ENCODE measurements at regions not wholly inside any gene's neighbourhood (a gene's known extent, or its start where the extent isn't known, plus 50 kb on each side); places are given as distances from the start of the nearest gene placed in this dataset.

DNA sequence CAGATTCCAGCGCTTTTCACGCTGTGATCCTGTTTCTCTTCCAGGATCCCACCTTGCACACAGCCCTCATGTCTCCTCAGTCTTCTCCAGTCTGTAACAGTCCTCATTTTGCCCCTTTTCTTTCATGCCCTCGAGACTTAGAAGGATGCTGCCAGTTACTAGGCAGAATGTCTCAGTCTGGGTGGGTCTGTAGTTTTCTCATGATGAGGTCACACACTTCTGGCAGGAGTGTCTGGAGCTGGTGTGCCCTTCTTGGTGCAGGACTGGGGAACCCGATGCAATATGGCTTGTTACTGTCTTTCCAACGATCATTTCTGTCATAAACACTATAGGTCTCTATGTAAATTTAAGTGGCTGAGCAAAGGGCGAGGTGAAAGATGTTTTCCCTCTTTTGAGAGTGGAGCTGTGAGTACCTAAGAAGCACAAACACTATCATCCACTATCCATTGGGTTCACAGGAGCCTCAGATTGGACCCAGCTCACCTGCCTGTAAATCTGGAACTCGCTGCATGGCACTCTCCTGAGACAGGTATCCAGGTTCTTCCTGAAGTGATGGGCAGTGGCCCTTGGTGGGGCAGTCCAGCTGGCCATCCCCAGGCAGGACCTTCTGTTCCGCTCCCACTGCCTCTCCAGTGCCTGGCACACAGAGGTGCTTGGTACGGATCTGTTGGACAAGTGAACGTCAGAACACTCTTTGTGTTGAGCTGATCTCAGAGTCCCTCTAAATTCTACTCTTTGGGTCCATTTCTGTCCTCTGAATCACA lies 64.3 kb upstream of the ZNF32 start:
- DNase-seq (ENCODE audit: low read depth in 2 of 2): no peak
- no peak overlapping the region for H3K4me3 ChIP-seq (replicated peaks in 1 of 2; ENCODE audit: low read depth in 2 of 2, low read length in 2 of 2)
- TF ChIP-seq, protein P1, sequence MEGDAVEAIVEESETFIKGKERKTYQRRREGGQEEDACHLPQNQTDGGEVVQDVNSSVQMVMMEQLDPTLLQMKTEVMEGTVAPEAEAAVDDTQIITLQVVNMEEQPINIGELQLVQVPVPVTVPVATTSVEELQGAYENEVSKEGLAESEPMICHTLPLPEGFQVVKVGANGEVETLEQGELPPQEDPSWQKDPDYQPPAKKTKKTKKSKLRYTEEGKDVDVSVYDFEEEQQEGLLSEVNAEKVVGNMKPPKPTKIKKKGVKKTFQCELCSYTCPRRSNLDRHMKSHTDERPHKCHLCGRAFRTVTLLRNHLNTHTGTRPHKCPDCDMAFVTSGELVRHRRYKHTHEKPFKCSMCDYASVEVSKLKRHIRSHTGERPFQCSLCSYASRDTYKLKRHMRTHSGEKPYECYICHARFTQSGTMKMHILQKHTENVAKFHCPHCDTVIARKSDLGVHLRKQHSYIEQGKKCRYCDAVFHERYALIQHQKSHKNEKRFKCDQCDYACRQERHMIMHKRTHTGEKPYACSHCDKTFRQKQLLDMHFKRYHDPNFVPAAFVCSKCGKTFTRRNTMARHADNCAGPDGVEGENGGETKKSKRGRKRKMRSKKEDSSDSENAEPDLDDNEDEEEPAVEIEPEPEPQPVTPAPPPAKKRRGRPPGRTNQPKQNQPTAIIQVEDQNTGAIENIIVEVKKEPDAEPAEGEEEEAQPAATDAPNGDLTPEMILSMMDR (IDR thresholded peaks at IDR 0.05; ENCODE audit: low read depth, low read length): no peak

DNA sequence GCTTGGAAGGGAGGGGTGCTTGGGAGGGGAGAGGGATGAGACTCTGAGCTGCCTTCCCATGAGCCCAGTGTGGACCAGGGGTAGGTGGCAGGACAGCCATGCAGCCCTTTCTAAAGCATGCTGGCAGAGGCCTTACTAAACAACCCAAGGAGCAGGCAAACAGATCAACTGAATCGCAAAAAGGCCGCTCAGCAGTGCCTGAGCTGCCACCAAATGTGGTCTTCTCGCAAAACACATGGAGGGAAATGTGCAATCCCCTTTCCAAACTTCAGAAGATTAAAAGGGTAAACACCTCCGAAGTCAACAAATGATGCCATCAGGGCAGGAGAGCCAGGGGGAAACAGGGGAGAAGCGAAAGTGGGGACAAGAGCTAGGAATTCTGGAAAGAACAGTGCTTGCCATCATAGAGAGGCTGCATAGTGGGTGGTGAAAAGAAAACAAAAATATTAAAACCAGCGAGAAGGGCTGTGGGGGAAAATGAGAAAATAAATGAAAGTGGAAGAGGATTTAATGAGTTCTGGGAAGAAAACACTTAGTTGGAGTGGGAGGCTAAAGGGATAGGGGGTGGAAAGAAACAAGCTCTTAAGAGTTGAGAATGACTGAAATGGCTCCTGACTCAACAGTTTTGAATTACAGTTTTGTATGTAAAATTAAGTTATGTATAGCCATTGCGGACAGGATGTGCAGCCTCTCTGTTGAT lies 62.2 kb upstream of the ZNF32 start:
- no peak overlapping the region for H3K4me3 ChIP-seq (replicated peaks in 1 of 2; ENCODE audit: low read depth in 2 of 2, low read length in 2 of 2)
- TF ChIP-seq, protein P1 (IDR thresholded peaks at IDR 0.05; ENCODE audit: low read depth, low read length): no peak
- no peak for DNase-seq (ENCODE audit: low read depth in 2 of 2)

DNA sequence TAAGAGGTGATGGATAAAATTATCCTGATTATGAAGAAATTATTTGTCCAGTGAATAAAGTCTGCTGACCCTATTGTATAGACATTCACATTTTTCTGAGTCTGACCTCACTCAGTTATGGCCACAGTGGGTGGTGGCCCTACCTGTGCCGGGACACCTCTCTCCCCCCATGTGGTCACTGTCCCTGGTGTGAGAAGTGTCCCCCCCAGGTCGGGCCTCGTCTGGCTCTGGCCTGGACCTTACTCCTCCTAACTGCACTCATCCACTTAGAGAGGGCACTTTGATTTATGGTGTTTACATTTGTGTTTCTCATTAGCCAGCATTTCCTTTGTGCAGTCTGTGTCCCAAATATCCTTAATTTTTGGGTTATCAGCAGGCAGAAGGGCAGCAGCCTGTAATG lies 59.6 kb upstream of the ZNF32 start:
- DNase-seq (ENCODE audit: low read depth in 2 of 2): no peak
- TF ChIP-seq, protein P1 (IDR thresholded peaks at IDR 0.05; ENCODE audit: low read depth, low read length): no peak
- no peak overlapping the region for H3K4me3 ChIP-seq (replicated peaks in 1 of 2; ENCODE audit: low read depth in 2 of 2, low read length in 2 of 2)

DNA sequence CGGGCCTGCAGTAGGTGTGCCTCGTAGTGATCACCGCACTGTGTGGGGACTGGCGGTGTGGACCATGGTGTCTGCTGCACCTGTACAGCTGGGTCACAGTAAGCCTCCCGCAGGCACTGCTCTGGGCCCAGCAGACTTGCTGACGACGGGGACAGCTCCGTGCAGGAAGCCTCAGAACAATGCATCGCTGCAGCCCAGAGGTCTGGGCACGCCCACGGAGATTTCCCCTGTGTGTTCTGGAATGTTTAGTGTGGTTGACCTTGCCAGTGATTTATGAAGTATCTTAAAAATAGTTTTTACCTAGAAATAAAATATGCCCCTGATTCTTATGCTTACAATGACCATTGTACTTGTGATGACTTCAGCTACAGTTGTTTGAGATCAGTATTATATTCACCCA lies 59.1 kb upstream of the ZNF32 start:
- peak; percentile 63 to 81 for DNase-seq (ENCODE audit: low read depth in 2 of 2)
- TF ChIP-seq, protein P1 (IDR thresholded peaks at IDR 0.05; ENCODE audit: low read depth, low read length): no peak
- H3K4me3 ChIP-seq (replicated peaks in 1 of 2; ENCODE audit: low read depth in 2 of 2, low read length in 2 of 2): no peak overlapping the region

DNA sequence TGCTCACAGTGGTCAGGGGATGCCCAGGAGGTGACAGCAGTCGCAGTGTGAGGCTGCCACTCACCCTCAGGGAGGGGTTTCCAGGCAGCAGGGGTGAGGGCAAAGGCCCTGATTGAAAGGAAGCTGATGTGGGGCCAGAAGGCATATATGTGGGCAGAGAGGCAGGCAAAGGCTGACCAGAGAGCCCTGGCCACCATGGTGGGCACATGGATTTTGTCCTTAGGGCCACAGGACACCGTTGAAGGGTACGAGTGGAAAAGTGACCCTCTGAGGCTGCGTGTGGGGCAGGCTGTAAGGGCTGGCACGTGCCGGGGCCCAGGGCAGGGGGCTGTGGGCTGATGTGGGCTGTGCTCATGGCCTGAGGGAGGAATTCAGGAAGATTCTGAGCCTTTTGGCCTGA lies 57.5 kb upstream of the ZNF32 start:
- TF ChIP-seq, protein P1 (IDR thresholded peaks at IDR 0.05; ENCODE audit: low read depth, low read length): no peak
- DNase-seq (ENCODE audit: low read depth in 2 of 2): no peak
- H3K4me3 ChIP-seq (replicated peaks in 1 of 2; ENCODE audit: low read depth in 2 of 2, low read length in 2 of 2): no peak overlapping the region

DNA sequence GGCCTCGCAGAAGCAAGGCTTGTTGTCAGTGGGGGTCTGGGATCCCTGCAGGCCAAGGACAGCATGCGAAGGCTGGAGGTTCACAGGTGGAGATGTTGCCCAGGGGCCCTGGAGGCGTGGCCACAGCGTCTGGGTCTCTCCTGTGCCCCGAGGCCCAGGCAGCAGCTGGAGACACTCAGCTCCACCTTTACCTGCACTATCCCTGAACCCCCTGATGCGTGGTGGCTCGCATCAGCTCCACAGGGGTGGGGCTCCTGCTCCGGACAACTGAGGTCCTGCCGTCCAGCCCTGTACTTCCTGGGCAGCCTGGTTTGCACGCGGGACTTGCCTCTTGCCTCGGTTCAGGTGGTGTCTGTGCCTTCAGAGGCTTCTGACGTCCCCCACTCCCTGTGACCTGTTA lies 54.6 kb upstream of the ZNF32 start:
- H3K4me3 ChIP-seq (replicated peaks in 1 of 2; ENCODE audit: low read depth in 2 of 2, low read length in 2 of 2): no peak overlapping the region
- DNase-seq (ENCODE audit: low read depth in 2 of 2): no peak
- TF ChIP-seq, protein P1 (IDR thresholded peaks at IDR 0.05; ENCODE audit: low read depth, low read length): no peak

Measured in cardiac fibroblast (primary cell).